ENCODE measurements at regions not wholly inside any gene's neighbourhood (a gene's known extent, or its start where the extent isn't known, plus 50 kb on each side); places are given as distances from the start of the nearest gene placed in this dataset.

DNA sequence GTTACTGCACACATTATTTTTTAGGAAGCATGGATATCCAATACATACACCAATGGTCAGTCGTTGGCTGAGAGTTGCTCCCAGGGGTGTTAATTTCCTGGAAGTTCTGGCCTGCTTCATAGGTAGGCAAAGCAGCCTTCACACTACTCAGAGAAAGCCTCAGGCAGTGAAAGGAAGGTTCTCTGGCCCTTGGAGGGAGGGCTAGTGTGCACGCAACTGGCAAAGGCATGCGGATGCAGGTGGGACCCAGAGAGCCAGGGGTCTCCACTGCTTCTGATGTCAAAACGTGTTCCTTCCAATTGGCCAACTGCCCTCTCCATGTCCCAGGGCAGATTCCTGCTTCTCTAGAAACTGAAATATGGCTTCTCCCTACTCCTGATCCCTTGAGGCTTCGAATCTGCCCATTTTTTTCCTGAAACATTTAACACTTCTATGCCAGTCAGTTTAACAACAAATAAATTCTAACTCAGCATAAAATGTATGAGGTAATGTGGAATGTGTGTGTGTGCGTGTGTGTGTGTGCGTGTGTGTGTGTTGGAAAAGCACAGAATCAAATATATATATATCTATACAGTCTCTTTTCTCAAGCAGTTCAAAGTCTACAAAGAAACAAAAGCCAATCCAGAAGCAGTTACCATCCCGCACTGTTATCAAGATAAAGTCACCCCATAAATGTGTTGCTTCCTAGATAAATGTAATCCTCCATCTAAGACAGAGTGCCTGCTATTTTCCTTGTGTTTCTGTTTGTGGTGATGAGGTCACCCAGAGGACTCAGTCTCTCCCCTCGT lies 94.0 kb upstream of the HIVEP1 start:
- CTCF ChIA-PET: interaction anchor here (0.6 to 1.0 kb wide), 3 partner anchors 11 to 195 kb away, joined by 3 read pairs; no protein-coding TSS in a partner anchor
- Histone ChIP-seq H3K4me3 (ENCODE audit: low read depth, low read length) (no peak overlapping the region), H3K27ac (ENCODE audit: extremely low read depth, low read depth, low read length) (peak overlapping the region; percentile 48; the same call in 1 of the 2 replicates), H3K4me1 (ENCODE audit: control insufficient read depth, insufficient read depth, low read length) (peaks cover 13% of the 10 kb centered on the region), H3K36me3 (ENCODE audit: control insufficient read depth in 2 of 2, insufficient read depth in 1 of 2, low read length in 2 of 2) (no peaks in the 10 kb centered on the region), H3K9me3 (ENCODE audit: control insufficient read depth, insufficient read depth, low read depth, low read length) (no peaks in the 10 kb centered on the region)
- POLR2A ChIA-PET: no interaction called here
- TF ChIP-seq, protein P1, sequence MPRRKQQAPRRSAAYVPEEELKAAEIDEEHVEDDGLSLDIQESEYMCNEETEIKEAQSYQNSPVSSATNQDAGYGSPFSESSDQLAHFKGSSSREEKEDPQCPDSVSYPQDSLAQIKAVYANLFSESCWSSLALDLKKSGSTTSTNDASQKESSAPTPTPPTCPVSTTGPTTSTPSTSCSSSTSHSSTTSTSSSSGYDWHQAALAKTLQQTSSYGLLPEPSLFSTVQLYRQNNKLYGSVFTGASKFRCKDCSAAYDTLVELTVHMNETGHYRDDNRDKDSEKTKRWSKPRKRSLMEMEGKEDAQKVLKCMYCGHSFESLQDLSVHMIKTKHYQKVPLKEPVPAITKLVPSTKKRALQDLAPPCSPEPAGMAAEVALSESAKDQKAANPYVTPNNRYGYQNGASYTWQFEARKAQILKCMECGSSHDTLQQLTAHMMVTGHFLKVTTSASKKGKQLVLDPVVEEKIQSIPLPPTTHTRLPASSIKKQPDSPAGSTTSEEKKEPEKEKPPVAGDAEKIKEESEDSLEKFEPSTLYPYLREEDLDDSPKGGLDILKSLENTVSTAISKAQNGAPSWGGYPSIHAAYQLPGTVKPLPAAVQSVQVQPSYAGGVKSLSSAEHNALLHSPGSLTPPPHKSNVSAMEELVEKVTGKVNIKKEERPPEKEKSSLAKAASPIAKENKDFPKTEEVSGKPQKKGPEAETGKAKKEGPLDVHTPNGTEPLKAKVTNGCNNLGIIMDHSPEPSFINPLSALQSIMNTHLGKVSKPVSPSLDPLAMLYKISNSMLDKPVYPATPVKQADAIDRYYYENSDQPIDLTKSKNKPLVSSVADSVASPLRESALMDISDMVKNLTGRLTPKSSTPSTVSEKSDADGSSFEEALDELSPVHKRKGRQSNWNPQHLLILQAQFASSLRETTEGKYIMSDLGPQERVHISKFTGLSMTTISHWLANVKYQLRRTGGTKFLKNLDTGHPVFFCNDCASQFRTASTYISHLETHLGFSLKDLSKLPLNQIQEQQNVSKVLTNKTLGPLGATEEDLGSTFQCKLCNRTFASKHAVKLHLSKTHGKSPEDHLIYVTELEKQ (tag by site-specific recombination; IDR thresholded peaks at IDR 0.05; ENCODE audit: borderline replicate concordance): peak; percentile 50; the same call in 1 of the 2 replicates
- TF ChIP-seq, protein P2, sequence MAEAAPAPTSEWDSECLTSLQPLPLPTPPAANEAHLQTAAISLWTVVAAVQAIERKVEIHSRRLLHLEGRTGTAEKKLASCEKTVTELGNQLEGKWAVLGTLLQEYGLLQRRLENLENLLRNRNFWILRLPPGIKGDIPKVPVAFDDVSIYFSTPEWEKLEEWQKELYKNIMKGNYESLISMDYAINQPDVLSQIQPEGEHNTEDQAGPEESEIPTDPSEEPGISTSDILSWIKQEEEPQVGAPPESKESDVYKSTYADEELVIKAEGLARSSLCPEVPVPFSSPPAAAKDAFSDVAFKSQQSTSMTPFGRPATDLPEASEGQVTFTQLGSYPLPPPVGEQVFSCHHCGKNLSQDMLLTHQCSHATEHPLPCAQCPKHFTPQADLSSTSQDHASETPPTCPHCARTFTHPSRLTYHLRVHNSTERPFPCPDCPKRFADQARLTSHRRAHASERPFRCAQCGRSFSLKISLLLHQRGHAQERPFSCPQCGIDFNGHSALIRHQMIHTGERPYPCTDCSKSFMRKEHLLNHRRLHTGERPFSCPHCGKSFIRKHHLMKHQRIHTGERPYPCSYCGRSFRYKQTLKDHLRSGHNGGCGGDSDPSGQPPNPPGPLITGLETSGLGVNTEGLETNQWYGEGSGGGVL (tag by site-specific recombination; IDR thresholded peaks at IDR 0.05): peak; percentile 34; the same call in 1 of the 2 replicates
- TF ChIP-seq ZFP69B (tag by site-specific recombination; IDR thresholded peaks at IDR 0.05) (peak; percentile 61), ZNF585B (tag by site-specific recombination; IDR thresholded peaks at IDR 0.05) (no peak), ZBTB21 (tag by site-specific recombination; IDR thresholded peaks at IDR 0.05) (peak; percentile 70), ZNF610 (tag by site-specific recombination; IDR thresholded peaks at IDR 0.05; ENCODE audit: borderline replicate concordance) (no peak), IKZF3 (tag by site-specific recombination; IDR thresholded peaks at IDR 0.05) (no peak), ZNF561 (tag by site-specific recombination; IDR thresholded peaks at IDR 0.05; ENCODE audit: borderline replicate concordance) (peak; percentile 46; the same call in 1 of the 2 replicates), KLF9 (tag by site-specific recombination; IDR thresholded peaks at IDR 0.05; ENCODE audit: low read depth) (no peak), ZNF24 (tag by site-specific recombination; IDR thresholded peaks at IDR 0.05) (0 out of 2 replicates have a peak, but pooled peaks have one; percentile 28), ZNF596 (tag by site-specific recombination; IDR thresholded peaks at IDR 0.05) (no peak), SP7 (tag by site-specific recombination; IDR thresholded peaks at IDR 0.05) (peak; percentile 88), HOXA7 (CRISPR knock-in tag; IDR thresholded peaks at IDR 0.05; ENCODE audit: borderline replicate concordance) (no peak), ZNF2 (tag by site-specific recombination; IDR thresholded peaks at IDR 0.05) (0 out of 2 replicates have a peak, but pooled peaks have one; percentile 25), ZNF184 (tag by site-specific recombination; IDR thresholded peaks at IDR 0.05) (0 out of 2 replicates have a peak, but pooled peaks have one; percentile 19)
- TF ChIP-seq, protein P3, sequence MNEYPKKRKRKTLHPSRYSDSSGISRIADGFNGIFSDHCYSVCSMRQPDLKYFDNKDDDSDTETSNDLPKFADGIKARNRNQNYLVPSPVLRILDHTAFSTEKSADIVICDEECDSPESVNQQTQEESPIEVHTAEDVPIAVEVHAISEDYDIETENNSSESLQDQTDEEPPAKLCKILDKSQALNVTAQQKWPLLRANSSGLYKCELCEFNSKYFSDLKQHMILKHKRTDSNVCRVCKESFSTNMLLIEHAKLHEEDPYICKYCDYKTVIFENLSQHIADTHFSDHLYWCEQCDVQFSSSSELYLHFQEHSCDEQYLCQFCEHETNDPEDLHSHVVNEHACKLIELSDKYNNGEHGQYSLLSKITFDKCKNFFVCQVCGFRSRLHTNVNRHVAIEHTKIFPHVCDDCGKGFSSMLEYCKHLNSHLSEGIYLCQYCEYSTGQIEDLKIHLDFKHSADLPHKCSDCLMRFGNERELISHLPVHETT (tag by site-specific recombination; IDR thresholded peaks at IDR 0.05): peak; percentile 61; the same call in 1 of the 2 replicates
- TF ChIP-seq, protein P4, sequence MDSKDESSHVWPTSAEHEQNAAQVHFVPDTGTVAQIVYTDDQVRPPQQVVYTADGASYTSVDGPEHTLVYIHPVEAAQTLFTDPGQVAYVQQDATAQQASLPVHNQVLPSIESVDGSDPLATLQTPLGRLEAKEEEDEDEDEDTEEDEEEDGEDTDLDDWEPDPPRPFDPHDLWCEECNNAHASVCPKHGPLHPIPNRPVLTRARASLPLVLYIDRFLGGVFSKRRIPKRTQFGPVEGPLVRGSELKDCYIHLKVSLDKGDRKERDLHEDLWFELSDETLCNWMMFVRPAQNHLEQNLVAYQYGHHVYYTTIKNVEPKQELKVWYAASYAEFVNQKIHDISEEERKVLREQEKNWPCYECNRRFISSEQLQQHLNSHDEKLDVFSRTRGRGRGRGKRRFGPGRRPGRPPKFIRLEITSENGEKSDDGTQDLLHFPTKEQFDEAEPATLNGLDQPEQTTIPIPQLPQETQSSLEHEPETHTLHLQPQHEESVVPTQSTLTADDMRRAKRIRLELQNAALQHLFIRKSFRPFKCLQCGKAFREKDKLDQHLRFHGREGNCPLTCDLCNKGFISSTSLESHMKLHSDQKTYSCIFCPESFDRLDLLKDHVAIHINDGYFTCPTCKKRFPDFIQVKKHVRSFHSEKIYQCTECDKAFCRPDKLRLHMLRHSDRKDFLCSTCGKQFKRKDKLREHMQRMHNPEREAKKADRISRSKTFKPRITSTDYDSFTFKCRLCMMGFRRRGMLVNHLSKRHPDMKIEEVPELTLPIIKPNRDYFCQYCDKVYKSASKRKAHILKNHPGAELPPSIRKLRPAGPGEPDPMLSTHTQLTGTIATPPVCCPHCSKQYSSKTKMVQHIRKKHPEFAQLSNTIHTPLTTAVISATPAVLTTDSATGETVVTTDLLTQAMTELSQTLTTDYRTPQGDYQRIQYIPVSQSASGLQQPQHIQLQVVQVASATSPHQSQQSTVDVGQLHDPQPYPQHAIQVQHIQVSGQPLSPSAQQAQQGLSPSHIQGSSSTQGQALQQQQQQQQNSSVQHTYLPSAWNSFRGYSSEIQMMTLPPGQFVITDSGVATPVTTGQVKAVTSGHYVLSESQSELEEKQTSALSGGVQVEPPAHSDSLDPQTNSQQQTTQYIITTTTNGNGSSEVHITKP (tag by site-specific recombination; IDR thresholded peaks at IDR 0.05): peak; percentile 44
- TF ChIP-seq, protein P5, sequence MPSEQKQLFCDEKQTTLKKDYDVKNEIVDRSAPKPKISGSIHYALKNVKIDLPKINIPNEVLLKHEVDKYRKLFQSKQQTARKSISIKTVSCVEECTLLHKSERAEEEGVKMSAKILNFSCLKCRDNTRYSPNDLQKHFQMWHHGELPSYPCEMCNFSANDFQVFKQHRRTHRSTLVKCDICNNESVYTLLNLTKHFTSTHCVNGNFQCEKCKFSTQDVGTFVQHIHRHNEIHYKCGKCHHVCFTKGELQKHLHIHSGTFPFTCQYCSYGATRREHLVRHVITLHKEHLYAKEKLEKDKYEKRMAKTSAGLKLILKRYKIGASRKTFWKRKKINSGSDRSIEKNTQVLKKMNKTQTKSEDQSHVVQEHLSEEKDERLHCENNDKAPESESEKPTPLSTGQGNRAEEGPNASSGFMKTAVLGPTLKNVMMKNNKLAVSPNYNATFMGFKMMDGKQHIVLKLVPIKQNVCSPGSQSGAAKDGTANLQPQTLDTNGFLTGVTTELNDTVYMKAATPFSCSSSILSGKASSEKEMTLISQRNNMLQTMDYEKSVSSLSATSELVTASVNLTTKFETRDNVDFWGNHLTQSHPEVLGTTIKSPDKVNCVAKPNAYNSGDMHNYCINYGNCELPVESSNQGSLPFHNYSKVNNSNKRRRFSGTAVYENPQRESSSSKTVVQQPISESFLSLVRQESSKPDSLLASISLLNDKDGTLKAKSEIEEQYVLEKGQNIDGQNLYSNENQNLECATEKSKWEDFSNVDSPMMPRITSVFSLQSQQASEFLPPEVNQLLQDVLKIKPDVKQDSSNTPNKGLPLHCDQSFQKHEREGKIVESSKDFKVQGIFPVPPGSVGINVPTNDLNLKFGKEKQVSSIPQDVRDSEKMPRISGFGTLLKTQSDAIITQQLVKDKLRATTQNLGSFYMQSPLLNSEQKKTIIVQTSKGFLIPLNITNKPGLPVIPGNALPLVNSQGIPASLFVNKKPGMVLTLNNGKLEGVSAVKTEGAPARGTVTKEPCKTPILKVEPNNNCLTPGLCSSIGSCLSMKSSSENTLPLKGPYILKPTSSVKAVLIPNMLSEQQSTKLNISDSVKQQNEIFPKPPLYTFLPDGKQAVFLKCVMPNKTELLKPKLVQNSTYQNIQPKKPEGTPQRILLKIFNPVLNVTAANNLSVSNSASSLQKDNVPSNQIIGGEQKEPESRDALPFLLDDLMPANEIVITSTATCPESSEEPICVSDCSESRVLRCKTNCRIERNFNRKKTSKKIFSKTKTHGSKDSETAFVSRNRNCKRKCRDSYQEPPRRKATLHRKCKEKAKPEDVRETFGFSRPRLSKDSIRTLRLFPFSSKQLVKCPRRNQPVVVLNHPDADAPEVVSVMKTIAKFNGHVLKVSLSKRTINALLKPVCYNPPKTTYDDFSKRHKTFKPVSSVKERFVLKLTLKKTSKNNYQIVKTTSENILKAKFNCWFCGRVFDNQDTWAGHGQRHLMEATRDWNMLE (tag by site-specific recombination; conservative IDR thresholded peaks at IDR 0.05; ENCODE audit: low read depth): 0 out of 2 replicates have a peak, but pooled peaks have one; percentile 33
- TF ChIP-seq, protein P6, sequence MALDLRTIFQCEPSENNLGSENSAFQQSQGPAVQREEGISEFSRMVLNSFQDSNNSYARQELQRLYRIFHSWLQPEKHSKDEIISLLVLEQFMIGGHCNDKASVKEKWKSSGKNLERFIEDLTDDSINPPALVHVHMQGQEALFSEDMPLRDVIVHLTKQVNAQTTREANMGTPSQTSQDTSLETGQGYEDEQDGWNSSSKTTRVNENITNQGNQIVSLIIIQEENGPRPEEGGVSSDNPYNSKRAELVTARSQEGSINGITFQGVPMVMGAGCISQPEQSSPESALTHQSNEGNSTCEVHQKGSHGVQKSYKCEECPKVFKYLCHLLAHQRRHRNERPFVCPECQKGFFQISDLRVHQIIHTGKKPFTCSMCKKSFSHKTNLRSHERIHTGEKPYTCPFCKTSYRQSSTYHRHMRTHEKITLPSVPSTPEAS (tag by site-specific recombination; IDR thresholded peaks at IDR 0.05): peak; percentile 93
